Endothelial cell of umbilical vein (primary cell): ENCODE measurements at regions not wholly inside any gene's neighbourhood (a gene's known extent, or its start where the extent isn't known, plus 50 kb on each side); places are given as distances from the start of the nearest gene placed in this dataset.

Source experiments
- BruUV-seq: library from RNA; stranded (reverse); fragments of 400-500 nt; replicated peaks from 2 replicates; lab custom pipeline; 2021; lab: Mats Ljungman, UMichigan
- CTCF ChIA-PET: fragments of 300-600, 350-600 bp; sonication (Branson Sonifier 250); formaldehyde crosslinking; loops from one replicate; lab custom pipeline; 2021; ENCODE audit warnings: antibody characterized with exemption, inconsistent platforms; lab: Charles Lee
- POLR2A ChIA-PET: fragments of 300-600, 350-600 bp; sonication (Branson Sonifier 250); formaldehyde crosslinking; loops from one replicate; lab custom pipeline; 2021; ENCODE audit warnings: antibody characterized with exemption, inconsistent platforms; lab: Charles Lee
- DNase-seq: peaks from one replicate; pipeline ENCODE4 v3.0.0-alpha.2; 2011; ENCODE audit warnings: low read depth, low spot score
- FAIRE-seq: peaks from 2 replicates; lab custom pipeline; 2011; peaks lifted over from hg19 to GRCh38; lab: Jason Lieb, UNC
- H2AFZ ChIP-seq: 2 replicates; pipeline ENCODE4 v1.6.0; 2012; ENCODE audit warnings: low read depth, low read length, control low read depth, inconsistent platforms
- H3K27ac ChIP-seq: 2 replicates; pipeline ENCODE4 v1.5.1; 2011; ENCODE audit warnings: low read depth, mild to moderate bottlenecking, control low read depth, low read length, moderate library complexity; ENCODE audit not compliant: insufficient read depth
- H3K27me3 ChIP-seq, 2 experiments: 2 replicates each; pipeline versions ENCODE4 v1.6.0 to v1.6.1; 2011; ENCODE audit warnings: low read length in 2 of 2, mixed read lengths in 1 of 2; ENCODE audit not compliant: control insufficient read depth in 2 of 2, insufficient read depth in 2 of 2
- H3K36me3 ChIP-seq, 2 experiments: 2 replicates in 1 of 2; 3 replicates in 1 of 2; pipeline ENCODE4 v1.5.1; 2011; ENCODE audit warnings: low read length in 2 of 2, mild to moderate bottlenecking in 1 of 2, moderate library complexity in 1 of 2; ENCODE audit not compliant: control insufficient read depth in 2 of 2, insufficient read depth in 2 of 2; ENCODE audit errors: extremely low read depth in 1 of 2
- H3K4me1 ChIP-seq: 3 replicates; pipeline ENCODE4 v1.5.1; 2011; ENCODE audit warnings: mild to moderate bottlenecking, low read length; ENCODE audit not compliant: control insufficient read depth, insufficient read depth; ENCODE audit errors: extremely low read depth
- H3K4me2 ChIP-seq: 2 replicates; pipeline ENCODE4 v1.6.1; 2011; ENCODE audit warnings: low read length, control low read depth, mixed read lengths; ENCODE audit not compliant: insufficient read depth
- H3K4me3 ChIP-seq, 3 experiments: fragments of 200-600 bp in 1 of 3; sonication (generic), shearing (Covaris generic) in 1 of 3; replicated peaks in 1 of 3; 2 replicates each; pipeline ENCODE4 v1.5.1; 2011 to 2016; ENCODE audit warnings: control low read depth in 3 of 3, low read length in 3 of 3, mild to moderate bottlenecking in 2 of 3, inconsistent platforms in 1 of 3, low read depth in 1 of 3, moderate library complexity in 1 of 3; ENCODE audit not compliant: insufficient read depth in 1 of 3
- H3K79me2 ChIP-seq: 2 replicates; pipeline ENCODE4 v1.6.0; 2012; ENCODE audit warnings: low read length, inconsistent platforms; ENCODE audit not compliant: control insufficient read depth, insufficient read depth
- H3K9ac ChIP-seq: replicated peaks from 2 replicates; pipeline ENCODE3; 2011; ENCODE audit warnings: low read length, control low read depth; ENCODE audit not compliant: insufficient read depth; ENCODE audit errors: extremely low read depth
- H3K9me1 ChIP-seq: replicated peaks from 3 replicates; pipeline ENCODE4 v1.6.0; 2011; ENCODE audit warnings: mild to moderate bottlenecking, low read length; ENCODE audit not compliant: control insufficient read depth, insufficient read depth; ENCODE audit errors: extremely low read depth
- H3K9me3 ChIP-seq: replicated peaks from 2 replicates; pipeline ENCODE4 v1.5.1; 2012; ENCODE audit warnings: low read length, inconsistent platforms; ENCODE audit not compliant: control insufficient read depth, insufficient read depth
- H4K20me1 ChIP-seq: replicated peaks from 2 replicates; pipeline ENCODE3; 2011; ENCODE audit warnings: mild to moderate bottlenecking, low read length; ENCODE audit not compliant: control insufficient read depth, insufficient read depth; ENCODE audit errors: extremely low read depth
- EZH2 ChIP-seq: IDR thresholded peaks from 2 replicates; pipeline ENCODE4 v1.6.1; 2012; ENCODE audit warnings: borderline replicate concordance, low read depth, mild to moderate bottlenecking, moderate library complexity, low read length, inconsistent platforms; ENCODE audit not compliant: severe bottlenecking
- FOS ChIP-seq: IDR thresholded peaks from 2 replicates; pipeline ENCODE4 v1.6.1; 2011; ENCODE audit warnings: mild to moderate bottlenecking, low read length, moderate library complexity, borderline replicate concordance; ENCODE audit not compliant: insufficient read depth
- GATA2 ChIP-seq: IDR thresholded peaks from 2 replicates; pipeline ENCODE4 v1.7.0; 2011; ENCODE audit warnings: low read depth, mild to moderate bottlenecking, moderate library complexity, mixed read lengths, low read length; ENCODE audit not compliant: insufficient read length, insufficient read depth
- JUN ChIP-seq: IDR thresholded peaks from 2 replicates; pipeline ENCODE4 v1.6.1; 2011; ENCODE audit warnings: borderline replicate concordance, low read depth; ENCODE audit not compliant: insufficient read length, insufficient read depth
- MYC ChIP-seq: IDR thresholded peaks from one replicate; pipeline ENCODE4 v1.6.1; 2011; ENCODE audit warnings: mild to moderate bottlenecking, low read depth, low read length
- POLR2A ChIP-seq: IDR thresholded peaks from 2 replicates; pipeline ENCODE4 v1.6.1; 2012; ENCODE audit warnings: low read depth, mild to moderate bottlenecking, control low read depth, low read length
- POLR2AphosphoS5 ChIP-seq: IDR thresholded peaks from 2 replicates; pipeline ENCODE4 v1.6.1; 2012; ENCODE audit warnings: low read depth, mild to moderate bottlenecking, control low read depth, low read length, moderate library complexity; ENCODE audit not compliant: insufficient read depth
- dilution Hi-C: fragments of 300-500 bp; cut with MboI; formaldehyde crosslinking; loops from one replicate; pipeline ENCODE4 v1.15.0; 2019; ENCODE audit warnings: low sequenced_read_pairs; ENCODE audit not compliant: extremely low pct_ligation_motif_present
- intact Hi-C: fragments of 100-400 bp; cut with micrococcal nuclease; formaldehyde crosslinking; loops from one replicate; pipeline ENCODE4 v1.10.0; 2022
- TF ChIP-seq, protein P1 (sequence below), 2 donors: IDR thresholded peaks; 1 replicate in 1 of 2; 2 replicates in 1 of 2; pipeline ENCODE4 v1.5.1; 2011; ENCODE audit warnings: low read length in 2 of 2, mild to moderate bottlenecking in 2 of 2, moderate library complexity in 2 of 2, control low read depth in 1 of 2, inconsistent platforms in 1 of 2, low read depth in 1 of 2; ENCODE audit not compliant: insufficient read depth in 1 of 2; ENCODE audit errors: extremely low read depth in 1 of 2
- TF ChIP-seq, protein P2 (sequence below): IDR thresholded peaks from 2 replicates; pipeline ENCODE4 v1.6.1; 2011; ENCODE audit not compliant: insufficient read depth, insufficient read length

DNA sequence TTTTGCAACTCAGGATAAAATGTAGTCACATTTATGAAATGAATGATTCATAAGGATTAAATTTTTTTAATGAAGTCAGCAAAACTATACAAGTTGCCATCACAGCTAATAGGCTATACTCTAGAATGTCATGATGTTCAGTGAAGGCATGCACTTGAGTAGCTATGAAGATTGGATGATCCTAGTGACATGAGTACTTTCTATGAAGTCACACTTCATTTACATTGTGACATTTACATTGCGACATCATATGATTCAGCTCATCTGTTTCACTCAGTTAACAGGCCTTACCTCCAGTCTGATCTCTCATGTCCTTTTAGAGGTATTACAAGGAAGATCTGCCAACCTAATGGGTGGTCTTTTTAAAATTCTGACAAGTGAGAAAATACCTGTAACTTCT, 82.7 kb upstream of the FGF13 start:
- Histone ChIP-seq H3K4me1 (no peaks in the 10 kb centered on the region), H4K20me1 (no peaks in the 10 kb centered on the region), H3K79me2 (no peaks in the 10 kb centered on the region), H3K4me3 (no peak overlapping the region), H3K9me1 (no peaks in the 10 kb centered on the region), H3K27ac (no peak overlapping the region), H2AFZ (no peak overlapping the region), H3K9me3 (no peaks in the 10 kb centered on the region), H3K9ac (no peak overlapping the region), H3K4me2 (no peak overlapping the region), H3K36me3 (no peaks in the 10 kb centered on the region), H3K27me3 (no peaks in the 10 kb centered on the region)
- TF ChIP-seq, protein P1, sequence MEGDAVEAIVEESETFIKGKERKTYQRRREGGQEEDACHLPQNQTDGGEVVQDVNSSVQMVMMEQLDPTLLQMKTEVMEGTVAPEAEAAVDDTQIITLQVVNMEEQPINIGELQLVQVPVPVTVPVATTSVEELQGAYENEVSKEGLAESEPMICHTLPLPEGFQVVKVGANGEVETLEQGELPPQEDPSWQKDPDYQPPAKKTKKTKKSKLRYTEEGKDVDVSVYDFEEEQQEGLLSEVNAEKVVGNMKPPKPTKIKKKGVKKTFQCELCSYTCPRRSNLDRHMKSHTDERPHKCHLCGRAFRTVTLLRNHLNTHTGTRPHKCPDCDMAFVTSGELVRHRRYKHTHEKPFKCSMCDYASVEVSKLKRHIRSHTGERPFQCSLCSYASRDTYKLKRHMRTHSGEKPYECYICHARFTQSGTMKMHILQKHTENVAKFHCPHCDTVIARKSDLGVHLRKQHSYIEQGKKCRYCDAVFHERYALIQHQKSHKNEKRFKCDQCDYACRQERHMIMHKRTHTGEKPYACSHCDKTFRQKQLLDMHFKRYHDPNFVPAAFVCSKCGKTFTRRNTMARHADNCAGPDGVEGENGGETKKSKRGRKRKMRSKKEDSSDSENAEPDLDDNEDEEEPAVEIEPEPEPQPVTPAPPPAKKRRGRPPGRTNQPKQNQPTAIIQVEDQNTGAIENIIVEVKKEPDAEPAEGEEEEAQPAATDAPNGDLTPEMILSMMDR (IDR thresholded peaks at IDR 0.05; ENCODE audit: extremely low read depth in 1 of 2, insufficient read depth in 1 of 2, low read depth in 1 of 2, low read length in 2 of 2): no peak
- TF ChIP-seq JUN: no peak
- TF ChIP-seq FOS: no peak
- TF ChIP-seq MYC: no peak
- TF ChIP-seq, protein P2, sequence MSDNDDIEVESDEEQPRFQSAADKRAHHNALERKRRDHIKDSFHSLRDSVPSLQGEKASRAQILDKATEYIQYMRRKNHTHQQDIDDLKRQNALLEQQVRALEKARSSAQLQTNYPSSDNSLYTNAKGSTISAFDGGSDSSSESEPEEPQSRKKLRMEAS: no peak
- no peak for TF ChIP-seq POLR2A
- no peak for TF ChIP-seq EZH2
- TF ChIP-seq POLR2AphosphoS5: no peak
- TF ChIP-seq GATA2: no peak
- POLR2A ChIA-PET: no interaction called here
- intact Hi-C loops (no loop called here), dilution Hi-C loops (no loop called here)
- CTCF ChIA-PET: no interaction called here
- DNase-seq (no peak), FAIRE-seq (no peak)
- BruUV-seq: no TSS peak
